ENCODE measurements at regions not wholly inside any gene's neighbourhood (a gene's known extent, or its start where the extent isn't known, plus 50 kb on each side); places are given as distances from the start of the nearest gene placed in this dataset.

DNA sequence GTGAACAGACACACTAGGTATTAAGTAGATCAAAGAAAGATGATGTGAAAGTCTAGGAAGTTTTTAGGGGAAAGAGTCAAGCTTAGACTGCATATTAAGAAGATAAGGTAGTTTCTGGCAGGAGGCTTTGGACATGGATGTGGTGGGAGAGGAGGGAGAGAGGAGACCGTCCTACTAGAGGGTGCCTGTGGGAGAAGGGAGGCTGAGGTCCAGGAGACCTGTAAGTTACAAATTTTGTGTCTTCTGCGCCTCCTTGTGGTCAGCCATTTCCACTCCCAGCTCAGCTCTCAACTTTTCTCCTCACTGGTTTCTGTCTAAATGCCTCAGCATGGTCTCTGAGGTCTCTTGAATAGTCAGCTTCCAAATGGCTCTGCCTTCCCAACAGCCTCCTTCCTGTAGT is 193.5 kb downstream of the UNC5CL start:
- DNase-seq (ENCODE audit: low spot score) = peak; percentile 26

DNA sequence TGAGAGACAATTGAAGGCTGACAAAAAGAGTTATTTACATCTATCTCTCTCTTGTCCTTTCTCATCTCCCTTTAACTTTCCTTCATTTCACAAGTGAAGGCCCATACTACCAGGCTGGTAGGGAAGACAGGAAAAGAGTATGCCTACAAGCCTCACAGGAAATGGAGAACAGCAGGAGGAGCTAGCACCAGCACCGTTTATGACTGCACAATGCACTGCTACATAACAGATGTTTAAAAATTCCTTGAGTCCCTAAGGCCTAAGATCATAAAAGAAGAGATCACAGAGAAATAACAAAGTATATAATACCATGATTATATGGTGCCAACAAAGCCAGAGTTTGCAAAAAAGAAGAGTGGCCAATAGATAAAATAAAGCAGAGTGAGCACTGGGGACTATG is 194.8 kb downstream of the UNC5CL start:
- no peak for DNase-seq (ENCODE audit: low spot score)

DNA sequence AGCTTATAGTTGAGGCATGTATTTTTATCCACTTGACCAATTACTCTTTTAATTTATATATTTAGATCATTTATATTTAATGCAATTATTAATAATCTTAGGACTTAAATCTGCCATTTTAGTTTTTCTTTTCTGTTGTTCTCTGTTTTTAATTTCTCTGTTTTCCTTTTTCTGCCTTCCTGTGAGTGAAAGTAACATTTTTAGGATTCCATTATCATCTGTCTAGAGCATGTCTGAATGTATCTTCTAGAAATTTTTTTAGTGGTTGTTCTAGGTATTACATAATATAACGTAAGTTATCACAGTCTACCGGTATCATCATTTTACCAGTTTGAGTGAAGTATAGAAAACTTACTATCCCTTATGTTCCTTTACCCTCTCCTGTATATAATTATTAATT is 197.3 kb downstream of the UNC5CL start:
- DNase-seq (ENCODE audit: low spot score) = no peak

DNA sequence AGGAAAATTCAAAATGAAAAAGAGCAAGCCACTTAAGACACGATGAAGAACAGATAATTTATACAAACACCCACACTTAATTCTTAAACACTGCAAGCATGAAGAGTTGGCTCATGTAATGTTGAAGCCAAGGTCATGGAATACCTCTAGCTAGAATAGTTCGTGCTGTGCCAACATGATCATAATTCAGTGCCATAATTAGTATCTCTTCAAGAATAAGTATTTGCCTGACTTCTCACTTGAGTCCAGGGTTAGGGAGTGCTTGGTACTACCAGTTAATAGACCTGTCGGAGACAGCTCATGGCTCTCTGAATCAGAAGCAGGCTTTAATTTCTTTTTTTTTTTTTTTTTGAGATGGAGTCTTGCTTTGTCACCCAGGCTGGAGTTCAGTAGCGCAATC is 206.3 kb downstream of the UNC5CL start:
- DNase-seq (ENCODE audit: low spot score) = no peak

DNA sequence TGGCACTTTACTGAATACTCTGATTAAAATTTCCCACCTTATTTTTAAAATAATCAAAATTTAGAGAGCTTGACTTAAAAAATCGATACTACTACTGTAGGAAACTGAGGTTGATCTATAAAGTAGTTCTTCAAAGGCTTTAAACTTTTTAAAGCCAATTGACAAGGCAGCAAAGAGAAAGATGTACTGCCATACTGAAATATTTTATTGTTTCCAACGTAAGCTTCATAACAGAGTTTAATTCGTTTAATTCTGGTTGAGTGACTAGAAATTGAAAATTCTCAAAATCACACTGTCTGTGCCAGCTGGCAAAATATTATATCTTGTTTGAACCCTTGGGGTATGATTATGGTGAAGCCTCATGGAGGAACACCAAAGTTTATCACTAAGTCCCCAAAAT is 207.6 kb downstream of the UNC5CL start:
- no peak for DNase-seq (ENCODE audit: low spot score)

DNA sequence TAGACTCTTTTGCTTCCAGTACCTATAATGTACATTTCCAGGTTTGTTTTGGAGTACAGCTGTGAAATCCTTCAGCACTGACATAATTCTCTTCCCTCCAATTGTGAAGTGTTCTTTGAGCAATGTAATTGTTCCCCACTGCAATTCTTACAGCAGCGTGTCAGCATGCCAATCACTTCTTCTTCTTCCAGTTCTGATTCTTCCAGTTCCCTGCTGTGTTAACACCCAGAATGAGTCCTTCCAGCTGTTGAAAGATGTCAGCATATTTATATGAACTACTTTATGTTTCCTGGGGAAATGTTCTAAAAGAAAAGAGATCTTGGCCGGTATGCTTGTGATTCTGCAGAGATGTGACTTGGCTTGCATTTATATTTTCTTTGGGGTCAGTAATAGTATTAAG is 213.9 kb downstream of the UNC5CL start:
- no peak for DNase-seq (ENCODE audit: low spot score)

DNA sequence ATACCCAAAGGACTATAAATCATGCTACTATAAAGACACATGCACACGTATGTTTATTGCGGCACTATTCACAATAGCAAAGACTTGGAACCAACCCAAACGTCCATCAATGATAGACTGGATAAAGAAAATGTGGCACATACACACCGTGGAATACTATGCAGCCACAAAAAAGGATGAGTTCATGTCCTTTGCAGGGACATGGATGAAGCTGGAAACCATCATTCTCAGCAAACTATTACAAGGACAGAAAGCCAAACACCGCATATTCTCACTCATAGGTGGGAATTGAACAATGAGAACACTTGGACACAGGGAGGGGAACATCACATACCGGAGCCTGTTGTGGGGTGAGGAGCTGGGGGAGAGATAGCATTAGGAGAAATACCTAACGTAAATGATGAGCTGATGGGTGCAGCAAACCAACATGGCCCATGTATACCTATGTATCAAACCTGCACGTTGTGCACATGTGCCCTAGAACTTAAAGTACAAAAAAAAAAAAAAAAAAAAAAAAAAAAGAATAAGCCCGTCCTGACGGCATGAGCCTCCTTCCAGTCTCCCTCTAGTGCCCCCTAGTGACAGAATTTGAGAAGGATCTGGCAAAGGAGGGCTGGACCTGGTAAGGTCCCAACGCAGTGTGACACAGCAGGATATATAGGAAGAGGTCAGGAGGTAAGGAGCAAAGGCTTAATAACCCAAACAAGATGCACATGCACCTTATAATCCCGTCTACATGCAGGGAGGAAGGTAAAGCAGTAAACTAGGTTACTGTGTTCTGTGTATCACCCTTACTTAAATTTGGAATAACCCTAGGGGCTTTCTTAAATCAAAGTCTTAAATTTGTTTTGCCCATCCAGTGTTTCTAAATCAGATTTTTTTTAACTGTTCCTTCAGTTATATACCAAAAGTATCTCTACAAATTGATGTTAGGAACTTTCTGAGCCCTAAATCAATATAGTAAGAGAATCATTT is 214.8 kb downstream of the UNC5CL start:
- DNase-seq (ENCODE audit: low spot score) = peak; percentile 54

DNA sequence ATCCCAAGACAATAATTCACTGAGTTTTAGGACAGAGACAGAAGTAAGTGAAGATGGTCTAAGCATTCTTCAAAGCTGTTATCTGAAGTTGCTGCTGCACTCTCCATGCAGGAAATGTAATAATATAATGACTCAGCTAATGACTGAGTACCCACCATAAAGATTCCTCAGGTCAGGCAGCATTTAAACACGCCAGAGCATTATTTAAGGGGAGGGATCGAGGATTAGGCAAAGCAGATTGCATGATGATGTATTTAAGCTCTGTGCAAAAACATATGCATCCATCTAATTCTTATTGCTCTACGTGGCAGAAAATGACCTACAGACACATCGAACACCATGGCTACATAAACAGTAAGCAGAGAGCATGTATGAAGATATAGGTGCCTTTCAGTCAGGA is 216.4 kb downstream of the UNC5CL start:
- no peak for DNase-seq (ENCODE audit: low spot score)

DNA sequence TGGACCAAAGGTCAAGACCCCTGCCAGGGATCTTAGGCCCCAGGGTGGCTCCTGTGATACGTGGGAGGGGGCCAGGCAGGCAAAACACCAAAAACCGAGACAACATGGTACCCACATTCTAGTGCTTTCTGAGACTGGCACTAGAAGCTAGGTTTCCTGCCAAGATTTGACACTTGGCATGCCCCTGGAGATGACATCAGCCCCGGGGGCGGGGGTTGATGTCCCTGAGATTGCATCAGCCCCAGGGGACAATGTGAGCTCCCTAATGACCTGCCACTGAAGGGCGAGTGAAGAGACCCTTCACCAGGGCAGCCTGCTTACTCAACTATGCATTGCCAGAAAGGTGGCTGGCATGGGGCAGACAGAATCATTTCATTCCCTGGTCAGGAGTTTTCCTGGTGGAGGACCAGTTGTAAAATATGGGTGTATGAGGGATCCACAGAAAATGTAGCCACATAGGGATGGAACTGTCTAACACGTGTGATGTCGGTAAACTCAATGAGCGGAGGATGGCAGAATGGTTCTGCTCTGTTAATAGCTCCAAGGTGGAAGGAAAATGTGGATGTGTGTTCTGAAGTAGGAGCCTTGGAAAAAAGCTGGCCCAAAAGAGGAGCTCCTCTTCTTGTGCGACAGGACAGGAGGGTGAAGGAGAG is 219.7 kb downstream of the UNC5CL start:
- DNase-seq (ENCODE audit: low spot score) = no peak

DNA sequence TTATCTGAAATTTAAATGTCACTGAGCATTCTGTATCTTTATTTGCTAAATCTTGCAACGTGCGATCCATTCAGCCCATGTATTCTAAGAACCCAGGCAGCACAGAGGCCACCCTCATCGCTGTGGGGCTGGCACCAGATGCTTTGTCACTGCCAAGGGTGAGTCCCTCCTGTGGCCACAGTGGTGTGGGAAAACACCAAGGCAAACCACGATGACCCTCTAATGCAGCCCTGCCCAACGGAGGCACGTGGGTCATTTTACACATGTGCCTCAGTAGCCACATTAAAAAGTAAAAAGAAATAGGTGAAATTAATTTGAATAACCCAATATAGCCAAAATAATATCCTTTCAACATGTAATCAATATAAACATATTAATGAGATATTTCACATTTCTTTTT is 221.7 kb downstream of the UNC5CL start:
- no peak for DNase-seq (ENCODE audit: low spot score)

DNA sequence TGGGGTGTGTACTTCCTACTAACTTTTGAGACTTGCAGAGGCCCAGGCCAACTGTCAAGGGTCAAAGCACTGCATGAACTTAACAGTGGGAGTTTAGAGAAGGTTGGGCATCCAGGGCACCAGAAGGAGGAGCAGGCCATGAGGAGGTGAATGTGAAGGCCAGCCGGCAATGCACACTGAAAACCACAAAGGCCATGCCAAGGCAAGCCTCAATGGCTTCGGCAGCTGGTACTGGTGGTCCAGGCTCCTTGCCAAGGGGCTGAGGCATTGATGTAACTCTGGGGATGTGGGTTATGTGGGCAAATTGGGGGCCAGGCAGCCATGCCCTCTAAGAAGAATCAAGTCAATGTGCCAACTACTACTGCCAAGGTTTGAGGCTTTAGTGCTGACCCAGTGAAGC is 222.4 kb downstream of the UNC5CL start:
- DNase-seq (ENCODE audit: low spot score) = no peak

DNA sequence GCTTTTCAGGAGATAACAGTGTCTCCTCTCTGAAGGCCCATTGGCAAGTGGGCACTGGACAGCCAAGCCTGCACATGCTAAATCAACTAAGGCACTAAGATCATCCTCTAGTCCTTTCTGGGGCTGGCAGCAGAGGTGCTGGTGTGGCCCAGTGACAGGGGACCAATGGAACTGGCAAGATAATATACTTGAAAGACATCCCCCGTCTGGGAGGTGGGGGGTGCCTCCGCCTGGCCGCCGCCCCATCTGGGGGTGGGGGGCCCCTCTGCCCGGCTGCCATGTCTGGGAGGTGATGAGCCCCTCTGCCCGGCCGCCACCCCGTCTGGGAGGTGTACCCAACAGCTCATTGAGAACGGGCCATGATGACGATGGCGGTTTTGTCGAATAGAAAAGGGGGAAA is 223.3 kb downstream of the UNC5CL start:
- no peak for DNase-seq (ENCODE audit: low spot score)

DNA sequence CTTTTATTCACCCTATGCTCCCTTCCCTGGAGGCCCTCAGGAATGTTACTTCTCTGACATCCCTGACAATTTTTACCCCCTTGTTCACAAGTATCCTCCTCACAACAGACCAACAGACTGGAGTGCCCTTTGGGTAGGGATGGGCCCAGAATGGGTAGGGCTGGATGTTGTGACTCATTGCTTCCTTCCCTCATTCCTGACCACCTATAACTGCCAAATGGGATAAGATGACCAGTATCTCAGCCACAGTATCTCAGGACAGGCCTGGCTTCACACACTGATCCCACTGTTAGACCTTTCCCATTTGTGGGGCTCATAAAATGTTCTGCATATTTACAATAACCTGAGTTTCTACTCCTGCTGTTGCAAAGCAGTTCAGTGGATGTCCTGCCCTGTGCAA is 223.0 kb upstream of the LRFN2 start:
- DNase-seq (ENCODE audit: low spot score) = no peak

DNA sequence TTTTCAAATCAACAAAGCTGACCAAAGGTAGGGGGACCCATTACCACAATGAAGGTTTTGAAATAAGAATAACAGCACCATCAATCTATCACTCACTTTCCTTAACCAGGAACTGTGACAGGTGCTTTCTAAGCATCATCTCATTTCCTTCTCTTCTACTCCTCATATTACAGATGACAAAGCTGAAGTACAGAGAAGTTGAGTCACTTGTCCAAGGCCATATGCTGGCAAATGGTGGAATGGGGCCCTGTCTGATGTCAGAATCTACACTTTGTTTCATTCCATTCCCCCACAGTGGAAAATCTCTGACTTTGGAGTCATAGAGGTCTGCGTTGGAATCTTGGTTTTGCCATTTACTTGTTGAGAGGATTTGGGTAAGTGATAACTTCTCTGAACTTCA is 222.5 kb upstream of the LRFN2 start:
- DNase-seq (ENCODE audit: low spot score) = no peak

DNA sequence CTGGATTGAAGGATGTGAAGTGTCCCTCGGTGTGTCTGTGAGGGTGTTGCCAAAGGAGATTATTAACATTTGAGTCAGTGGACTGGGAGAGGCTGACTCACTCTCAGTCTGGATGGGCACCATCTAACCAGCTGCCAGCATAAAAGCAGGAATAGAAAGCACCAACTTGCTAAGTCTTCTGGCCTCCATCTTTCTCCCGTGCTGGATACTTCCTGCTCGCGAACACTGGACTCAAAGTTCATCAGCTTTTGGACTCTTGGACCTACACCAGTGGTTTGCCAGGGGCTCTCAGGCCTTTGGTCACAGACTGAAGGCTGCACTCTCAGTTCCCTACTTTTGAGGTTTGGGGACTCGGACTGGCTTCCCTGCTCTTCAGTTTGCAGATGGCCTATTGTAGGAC is 220.3 kb upstream of the LRFN2 start:
- DNase-seq (ENCODE audit: low spot score) = no peak

DNA sequence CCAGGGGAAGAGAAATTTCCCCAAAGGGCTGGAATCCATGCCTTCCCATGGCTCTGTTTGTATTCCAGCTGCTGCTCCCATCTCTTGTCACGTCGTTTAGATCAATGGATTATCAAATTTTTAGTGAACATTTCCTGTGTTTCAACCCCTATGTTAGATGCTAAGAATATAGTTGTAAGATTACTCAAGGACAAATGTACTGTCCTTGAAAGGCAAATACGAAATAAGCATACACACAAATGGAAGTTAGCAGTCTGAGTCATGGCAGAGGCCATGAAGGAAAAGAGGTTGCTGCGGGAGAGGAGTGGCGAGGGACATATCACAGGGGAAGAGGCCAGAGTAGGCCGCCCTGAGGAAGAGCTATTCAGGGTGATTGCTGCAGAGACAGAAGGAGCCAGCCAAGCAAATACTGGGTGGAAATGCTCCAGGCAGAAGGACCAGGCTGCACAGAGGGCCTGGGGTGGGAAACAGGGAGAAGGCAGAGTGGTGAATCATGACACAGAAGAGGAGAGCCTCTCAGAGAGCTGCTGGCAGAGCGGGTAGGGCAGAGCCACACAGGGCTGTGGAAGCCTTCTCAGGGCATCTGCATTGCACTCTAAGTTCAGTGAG is 219.2 kb upstream of the LRFN2 start:
- no peak for DNase-seq (ENCODE audit: low spot score)

DNA sequence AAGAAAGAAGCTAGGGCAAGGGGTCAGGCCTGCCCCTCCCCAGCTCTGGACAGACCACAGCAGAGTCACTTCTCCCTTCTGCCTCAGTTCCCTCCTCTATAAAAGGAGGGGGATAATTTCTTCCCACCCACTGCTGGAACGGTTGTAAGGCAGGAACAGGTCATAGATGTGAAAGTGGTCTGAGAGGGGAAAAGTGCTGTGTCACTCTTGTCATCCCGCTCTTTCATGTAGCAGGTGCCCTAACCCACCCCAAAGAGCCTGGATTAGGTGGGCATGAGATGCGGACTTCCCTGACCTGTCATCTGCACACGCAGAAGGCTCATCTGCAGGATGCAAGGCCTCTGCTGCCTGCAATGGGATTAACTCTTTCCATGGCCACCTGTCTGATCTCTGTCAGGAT is 218.2 kb upstream of the LRFN2 start:
- DNase-seq (ENCODE audit: low spot score) = no peak

DNA sequence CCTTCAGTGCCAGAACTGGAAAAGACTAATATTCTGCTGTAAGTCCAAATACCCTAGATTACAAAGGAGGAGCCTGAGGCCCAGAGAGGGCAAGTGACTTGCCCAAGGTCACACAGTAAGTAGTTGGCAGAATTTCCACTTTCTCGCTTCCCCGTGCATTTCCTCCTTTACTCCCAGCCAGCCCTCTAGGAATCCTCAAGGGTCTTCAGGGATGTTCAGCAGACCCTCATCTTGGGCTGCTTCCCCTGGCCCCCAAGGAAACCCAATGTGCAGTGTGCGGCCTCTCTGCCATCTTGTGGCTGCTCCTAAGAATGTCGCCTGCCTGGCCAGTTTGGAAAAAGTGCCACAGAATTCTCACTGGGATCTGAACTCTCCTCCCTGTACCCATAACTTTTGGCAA is 217.7 kb upstream of the LRFN2 start:
- no peak for DNase-seq (ENCODE audit: low spot score)

DNA sequence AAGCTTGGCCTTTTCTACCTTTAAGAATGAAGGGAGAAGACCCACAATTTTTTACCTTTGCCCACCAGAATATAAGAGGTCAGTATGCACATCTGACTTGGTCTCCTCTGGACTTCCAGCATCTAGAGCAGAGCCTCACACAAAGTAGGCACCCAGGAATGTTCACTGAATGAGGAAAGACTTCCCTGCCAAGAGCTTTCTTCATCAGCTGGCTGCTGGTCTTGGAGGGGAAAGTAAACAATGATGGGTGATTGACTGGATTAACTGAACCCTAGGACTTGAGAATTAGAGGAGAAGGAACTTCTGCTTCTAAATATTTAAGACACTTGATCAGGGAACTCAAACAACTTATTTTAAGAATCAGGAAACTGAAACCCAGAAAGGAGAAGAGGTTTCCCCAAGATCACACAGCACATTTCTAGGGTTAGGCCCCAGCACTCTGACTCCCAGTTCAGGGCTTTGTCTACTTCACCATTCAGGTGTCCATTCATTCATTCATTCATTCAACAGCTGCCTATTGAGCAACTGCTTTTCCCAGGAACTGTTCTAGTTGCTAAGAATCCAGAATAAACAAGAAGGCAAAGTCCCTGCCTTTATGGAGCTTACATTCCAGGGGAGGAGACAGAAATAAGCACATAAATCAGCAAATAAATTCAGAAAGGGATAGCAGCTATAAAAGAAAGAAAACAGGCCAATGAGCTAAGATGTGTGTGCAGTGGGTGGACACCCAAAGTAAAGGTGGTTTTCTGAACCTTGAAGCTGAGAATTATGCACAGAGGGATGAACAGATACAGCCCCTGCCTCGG is 216.9 kb upstream of the LRFN2 start:
- DNase-seq (ENCODE audit: low spot score) = no peak

DNA sequence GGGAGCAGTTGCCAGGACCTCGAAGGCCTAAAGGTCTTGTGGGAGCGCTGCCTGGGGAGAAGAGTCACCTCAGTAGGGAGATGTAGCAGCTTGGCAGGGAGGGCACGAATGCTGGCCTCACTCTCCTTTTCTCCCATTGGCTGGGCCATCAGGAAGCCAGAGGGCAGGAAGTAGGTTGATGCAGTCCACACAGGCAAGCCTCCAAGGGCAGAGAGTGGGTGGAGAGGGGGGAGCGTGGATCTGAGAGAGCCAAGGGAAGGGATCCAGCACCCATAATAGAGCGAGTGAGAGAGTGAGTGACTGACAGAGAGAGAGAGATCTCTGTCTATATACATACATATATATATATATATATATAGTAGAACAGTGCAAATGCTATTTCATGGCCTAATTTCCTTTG is 215.3 kb upstream of the LRFN2 start:
- DNase-seq (ENCODE audit: low spot score) = no peak

DNA sequence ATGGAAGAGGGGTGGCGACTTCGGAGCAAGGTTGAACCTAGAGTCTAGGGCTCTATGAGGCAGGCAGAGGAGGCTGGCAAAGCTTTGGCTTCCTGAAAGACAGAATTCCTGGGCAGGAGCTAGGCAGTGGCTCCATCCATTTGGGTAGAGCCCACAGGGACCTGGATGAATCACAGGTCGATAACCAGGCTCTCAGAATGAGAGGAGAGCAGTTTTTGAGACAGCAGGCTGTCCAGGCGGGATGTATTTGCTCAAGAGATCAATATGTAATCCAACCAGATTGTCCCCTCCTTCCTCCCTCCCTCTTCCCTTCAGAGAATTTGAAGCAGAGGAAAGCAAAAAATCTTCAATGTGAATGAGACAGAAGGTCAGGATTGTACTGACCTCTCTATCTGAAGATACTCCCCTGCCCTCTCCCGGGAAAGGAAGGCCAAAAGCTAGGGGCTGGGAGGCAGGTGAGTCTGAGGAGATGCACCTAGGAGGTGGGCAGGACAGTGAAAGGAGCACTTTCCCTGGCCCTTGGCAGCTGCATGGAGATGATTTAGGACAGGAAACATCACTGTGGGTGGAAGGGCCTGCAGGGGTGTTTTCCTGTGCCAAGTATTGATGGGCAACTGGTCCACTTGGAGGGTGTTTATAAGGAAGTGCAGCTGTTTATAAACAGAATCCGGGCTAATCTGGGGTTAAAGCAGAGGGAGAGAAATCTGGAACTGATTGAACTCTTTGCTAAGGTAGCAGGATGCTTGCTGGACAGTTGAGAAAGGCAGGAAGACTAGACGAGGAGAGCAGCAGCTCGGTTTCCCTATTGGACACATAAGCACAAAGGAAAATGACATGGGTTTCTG is 212.4 kb upstream of the LRFN2 start:
- DNase-seq (ENCODE audit: low spot score) = no peak

Data from mucosa of gallbladder (tissue), 1 donor.